ENCODE measurements at regions not wholly inside any gene's neighbourhood (a gene's known extent, or its start where the extent isn't known, plus 50 kb on each side); places are given as distances from the start of the nearest gene placed in this dataset.

GRCh38 chr6:4584801-4585200 lies 191.4 kb upstream of the CDYL start:
- no peak overlapping the region for H3K4me3 ChIP-seq (ENCODE audit: low read depth, low read length)
- no peak for DNase-seq (ENCODE audit: low read depth)
- no peak for TF ChIP-seq CTCF (IDR thresholded peaks at IDR 0.05; ENCODE audit: insufficient read depth, low read depth, low read length, missing control alignments)

GRCh38 chr6:4582506-4583417 lies 193.4 kb upstream of the CDYL start:
- DNase-seq (ENCODE audit: low read depth) = no peak
- TF ChIP-seq CTCF (IDR thresholded peaks at IDR 0.05; ENCODE audit: insufficient read depth, low read depth, low read length, missing control alignments) = no peak
- H3K4me3 ChIP-seq (ENCODE audit: low read depth, low read length) = no peak overlapping the region

- H3K4me3 ChIP-seq (ENCODE audit: low read depth, low read length) = no peak overlapping the region
- no peak for TF ChIP-seq CTCF (IDR thresholded peaks at IDR 0.05; ENCODE audit: insufficient read depth, low read depth, low read length, missing control alignments)
- DNase-seq (ENCODE audit: low read depth) = no peak
Observed at GRCh38 chr6:4581468-4582385, 194.5 kb upstream of the CDYL start.

- TF ChIP-seq CTCF (IDR thresholded peaks at IDR 0.05; ENCODE audit: insufficient read depth, low read depth, low read length, missing control alignments) = no peak
- DNase-seq (ENCODE audit: low read depth) = no peak
- no peak overlapping the region for H3K4me3 ChIP-seq (ENCODE audit: low read depth, low read length)
Observed at GRCh38 chr6:4580361-4580760, 195.8 kb upstream of the CDYL start.

GRCh38 chr6:4577406-4577805 lies 198.8 kb upstream of the CDYL start:
- DNase-seq (ENCODE audit: low read depth) = no peak
- H3K4me3 ChIP-seq (ENCODE audit: low read depth, low read length) = no peak overlapping the region
- no peak for TF ChIP-seq CTCF (IDR thresholded peaks at IDR 0.05; ENCODE audit: insufficient read depth, low read depth, low read length, missing control alignments)

- DNase-seq (ENCODE audit: low read depth) = no peak
- no peak for TF ChIP-seq CTCF (IDR thresholded peaks at IDR 0.05; ENCODE audit: insufficient read depth, low read depth, low read length, missing control alignments)
- H3K4me3 ChIP-seq (ENCODE audit: low read depth, low read length) = no peak overlapping the region
Observed at GRCh38 chr6:4575714-4576113, 200.5 kb upstream of the CDYL start.

All from GM12865 (cell line).